ENCODE measurements at regions not wholly inside any gene's neighbourhood (a gene's known extent, or its start where the extent isn't known, plus 50 kb on each side); places are given as distances from the start of the nearest gene placed in this dataset.

DNA sequence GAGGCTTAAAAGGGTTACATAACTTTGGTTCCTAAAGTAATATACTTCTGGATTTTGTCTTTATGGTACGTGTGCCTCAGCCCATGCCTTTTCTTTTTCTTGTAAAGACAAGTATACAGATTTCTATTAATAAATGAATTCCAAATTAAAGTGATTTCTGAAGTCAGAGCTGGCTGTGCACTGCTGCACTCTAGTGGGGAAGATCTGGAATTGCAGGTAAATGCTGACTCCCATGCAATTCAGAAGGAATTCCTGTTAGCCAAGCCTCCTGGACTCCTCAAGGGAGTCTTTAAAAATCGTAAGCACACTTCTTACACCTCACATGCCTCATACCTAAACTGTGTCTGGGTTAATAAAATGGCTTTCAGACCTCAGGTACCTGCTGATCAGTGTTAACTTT is 118.4 kb upstream of the SLC7A1 start:
- no peak for DNase-seq (ENCODE audit: low read depth in 3 of 3)

DNA sequence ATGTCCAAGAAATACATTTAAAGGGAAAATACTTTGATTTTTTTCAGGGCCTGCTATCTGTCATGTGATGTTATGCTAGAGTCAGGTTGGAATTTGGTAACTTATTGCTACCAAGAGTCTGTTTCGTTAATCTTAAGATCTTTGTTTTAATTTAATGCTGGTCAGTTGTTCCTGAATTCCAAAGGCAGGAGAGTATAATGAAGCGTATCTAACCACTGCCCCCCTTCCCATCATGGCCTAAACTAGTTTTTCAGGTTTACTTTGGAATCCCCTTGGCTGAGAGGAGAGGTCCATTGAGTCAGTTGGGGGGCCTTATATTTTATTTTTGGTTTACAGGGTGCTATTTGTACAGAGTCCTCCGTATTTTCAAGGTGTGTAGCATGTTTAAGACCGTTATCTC is 116.3 kb upstream of the SLC7A1 start:
- no peak for DNase-seq (ENCODE audit: low read depth in 3 of 3)

DNA sequence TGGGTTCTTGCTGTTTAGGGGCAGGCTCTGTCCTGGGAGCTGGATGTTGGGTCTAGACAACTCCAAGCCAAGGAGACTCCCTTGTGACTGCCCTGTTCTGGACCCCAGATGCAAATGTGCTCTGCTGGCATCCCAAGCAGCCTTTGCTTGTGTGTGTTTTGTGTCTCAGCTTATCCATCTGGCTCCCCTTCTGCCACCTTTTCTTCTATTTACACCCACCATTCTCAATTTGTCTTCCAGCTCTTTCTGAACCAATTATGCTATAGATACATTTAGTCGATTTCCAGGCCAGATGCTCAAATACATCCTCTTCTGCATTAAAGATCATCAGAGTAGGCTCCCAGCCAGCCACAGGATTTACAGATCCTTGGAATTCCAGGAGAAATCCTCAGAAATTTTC is 115.0 kb upstream of the SLC7A1 start:
- no peak for DNase-seq (ENCODE audit: low read depth in 3 of 3)

DNA sequence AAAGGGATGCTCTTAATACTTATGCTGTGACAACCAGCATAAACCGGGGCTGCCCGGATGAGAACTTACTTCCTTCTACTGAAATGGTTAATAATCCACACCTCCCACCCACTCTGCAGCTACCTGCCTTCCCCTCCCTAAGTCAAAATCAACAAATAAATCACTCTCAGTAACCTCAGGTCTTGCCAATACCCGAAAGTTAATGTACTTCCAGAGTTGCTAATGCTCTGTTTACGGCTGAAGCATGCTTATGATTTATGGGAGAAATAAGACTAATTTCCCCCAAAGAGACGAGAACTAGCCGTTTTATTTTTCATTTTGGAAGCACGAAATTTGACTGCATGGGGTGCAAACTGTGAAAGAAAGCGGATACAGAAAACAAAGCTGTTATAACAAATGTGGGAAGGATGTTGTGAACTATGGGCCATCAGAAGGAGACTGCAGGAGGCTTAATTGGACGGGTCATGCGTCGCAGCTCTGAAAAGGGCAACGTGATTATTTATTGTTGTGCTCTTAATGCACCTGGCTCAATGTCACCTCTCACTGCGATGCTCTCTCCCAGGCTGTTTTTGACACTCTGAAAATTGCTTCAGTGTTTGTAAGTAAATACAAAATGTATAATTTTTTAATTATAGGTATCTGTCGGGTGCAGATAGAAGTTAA is 114.0 kb upstream of the SLC7A1 start:
- no peak for DNase-seq (ENCODE audit: low read depth in 3 of 3)

DNA sequence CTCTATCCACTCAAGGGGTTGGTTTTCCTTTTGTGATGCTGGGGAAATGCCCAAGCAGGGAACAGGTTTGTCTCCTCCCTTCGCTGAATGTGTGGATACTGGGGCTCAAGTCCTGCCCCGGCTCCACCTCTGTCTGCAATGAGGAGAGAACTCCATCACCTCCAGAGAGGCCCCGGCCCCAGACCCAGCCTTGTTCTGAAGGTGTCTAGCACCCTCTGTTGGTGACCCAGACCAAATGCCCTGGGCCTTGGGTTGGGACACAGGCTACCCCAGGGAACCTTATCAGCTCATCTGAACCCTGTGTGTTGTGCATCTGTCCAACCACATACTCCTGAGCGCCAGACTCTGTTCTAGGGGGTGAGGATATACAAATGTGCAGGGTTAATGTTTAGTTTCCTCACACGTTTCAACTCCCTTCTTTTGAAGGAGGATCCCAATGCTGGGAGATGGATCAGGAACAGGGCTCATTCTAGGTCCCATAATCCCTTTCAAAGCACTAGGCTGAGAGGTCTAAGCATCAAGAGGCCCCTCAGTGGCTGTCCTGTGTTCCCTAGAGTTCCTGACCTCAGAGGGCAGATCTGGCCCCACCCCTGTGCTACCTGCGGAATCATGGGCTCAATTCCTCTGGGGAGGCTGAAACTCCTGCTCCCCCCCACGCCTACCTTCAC is 112.5 kb upstream of the SLC7A1 start:
- peak; percentile 10 to 41 (median 11) for DNase-seq (ENCODE audit: low read depth in 3 of 3)

DNA sequence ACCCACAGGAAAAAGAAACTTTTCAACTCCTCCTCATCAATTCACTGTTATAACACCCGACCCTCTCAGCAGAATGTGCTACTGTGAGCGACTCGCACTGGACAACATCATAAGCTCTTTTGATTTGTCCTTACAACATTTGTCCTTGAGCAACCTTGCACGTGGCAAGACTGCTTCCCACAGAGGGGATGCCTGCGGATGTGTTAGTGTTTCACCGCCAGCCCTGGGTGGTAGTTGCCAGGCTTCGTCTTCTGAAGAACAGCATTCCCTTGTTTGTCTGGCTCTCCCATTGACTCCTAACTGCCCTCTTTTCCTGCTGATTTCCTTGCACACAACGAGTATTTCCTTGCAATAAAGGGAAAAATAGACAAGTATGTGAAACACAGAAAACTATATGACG is 111.4 kb upstream of the SLC7A1 start:
- no peak for DNase-seq (ENCODE audit: low read depth in 3 of 3)

DNA sequence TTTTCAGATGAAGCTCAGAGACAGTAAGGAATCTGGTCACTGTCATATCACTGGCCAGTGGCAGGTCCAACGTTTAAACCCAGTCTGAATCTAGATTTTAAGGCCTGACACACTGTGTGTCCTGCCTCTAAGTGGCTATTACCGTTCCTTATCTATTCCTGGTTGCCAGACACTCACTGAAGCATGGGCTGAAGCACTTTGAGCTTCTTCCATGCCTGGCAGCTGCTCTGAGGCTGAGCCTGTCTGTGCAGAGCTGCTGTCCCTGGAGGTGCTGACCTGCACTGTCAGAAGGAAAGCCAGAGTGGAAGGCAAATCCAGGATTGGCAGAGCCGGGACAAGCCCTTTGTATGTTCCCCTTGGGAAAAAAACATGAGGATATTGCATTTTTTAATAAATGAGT is 109.2 kb upstream of the SLC7A1 start:
- DNase-seq (ENCODE audit: low read depth in 3 of 3): no peak

DNA sequence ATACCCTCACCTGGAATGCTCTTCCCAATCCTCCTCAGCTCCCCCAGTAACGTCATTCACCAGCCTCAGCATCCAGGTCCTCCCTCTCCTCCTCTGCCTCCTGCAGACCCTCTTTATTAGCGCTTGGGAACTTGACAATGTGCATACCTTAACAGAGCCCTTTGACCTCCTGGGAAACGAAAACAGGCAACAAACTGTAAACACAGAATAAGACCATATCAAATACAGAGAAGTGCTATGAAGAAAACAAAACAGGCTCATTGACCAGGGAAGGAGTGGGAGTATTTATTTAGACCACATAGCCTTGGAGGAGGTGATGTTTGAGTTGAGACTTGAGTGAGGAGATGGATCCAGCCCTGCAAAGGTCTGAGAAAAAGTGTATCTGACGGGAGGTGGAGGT is 107.9 kb upstream of the SLC7A1 start:
- DNase-seq (ENCODE audit: low read depth in 3 of 3): no peak

DNA sequence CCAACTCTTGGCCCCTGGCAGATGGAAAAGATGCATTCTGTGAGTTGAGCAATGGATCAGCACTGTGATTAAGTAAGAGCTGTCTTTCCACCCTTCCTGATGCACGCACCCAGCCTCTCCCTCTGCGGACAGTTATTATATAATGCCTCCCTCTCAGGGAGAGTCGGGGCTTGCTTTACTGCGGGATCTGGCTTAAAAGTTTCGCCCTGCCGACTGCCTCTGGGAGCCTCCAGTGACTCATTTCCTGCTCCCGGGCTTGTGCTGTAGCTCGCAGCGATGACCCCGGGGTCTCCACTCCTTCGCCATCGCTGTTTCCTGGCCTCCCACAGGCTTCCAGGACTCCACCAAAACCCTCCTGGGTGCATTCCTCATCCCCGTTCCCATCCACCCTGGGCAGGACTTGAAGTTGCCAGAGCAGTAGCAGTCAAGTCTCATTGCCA is 107.4 kb upstream of the SLC7A1 start:
- DNase-seq (ENCODE audit: low read depth in 3 of 3): no peak

DNA sequence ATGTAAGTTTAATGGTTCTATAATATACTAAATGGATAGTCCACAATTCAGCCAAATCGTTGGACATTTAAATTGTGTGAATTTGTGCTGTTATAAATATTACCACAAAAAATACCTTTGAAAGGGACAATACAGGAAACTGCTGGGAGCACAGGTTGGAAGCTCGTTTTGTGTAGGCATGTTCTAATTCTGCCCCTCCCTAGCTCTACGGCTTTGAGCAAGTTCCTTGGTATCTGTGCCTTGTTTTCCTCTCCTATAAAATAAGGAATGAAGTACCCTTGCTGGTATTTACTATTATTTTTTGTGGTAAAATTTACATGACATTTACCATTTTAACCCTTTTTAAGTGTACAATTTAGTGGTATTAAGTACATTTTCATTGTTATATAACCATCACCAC is 102.6 kb upstream of the SLC7A1 start:
- no peak for DNase-seq (ENCODE audit: low read depth in 3 of 3)

DNA sequence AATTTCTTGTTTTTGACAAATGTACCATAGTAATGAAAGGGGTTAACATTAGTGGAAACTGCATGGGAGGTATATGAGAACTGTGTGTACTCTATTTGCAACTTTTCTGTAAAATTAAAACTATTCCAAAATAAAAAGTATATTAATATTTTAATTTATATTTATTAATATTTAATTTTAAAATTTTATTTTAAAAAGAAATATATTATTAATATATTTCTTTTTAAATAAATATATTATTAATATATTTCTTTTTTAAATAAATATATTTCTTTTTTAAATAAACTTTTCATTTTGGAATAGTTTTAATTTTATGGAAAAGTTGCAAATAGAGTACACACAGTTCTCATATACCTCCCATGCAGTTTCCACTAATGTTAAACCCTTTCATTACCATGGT is 101.1 kb upstream of the SLC7A1 start:
- DNase-seq (ENCODE audit: low read depth in 3 of 3): no peak

DNA sequence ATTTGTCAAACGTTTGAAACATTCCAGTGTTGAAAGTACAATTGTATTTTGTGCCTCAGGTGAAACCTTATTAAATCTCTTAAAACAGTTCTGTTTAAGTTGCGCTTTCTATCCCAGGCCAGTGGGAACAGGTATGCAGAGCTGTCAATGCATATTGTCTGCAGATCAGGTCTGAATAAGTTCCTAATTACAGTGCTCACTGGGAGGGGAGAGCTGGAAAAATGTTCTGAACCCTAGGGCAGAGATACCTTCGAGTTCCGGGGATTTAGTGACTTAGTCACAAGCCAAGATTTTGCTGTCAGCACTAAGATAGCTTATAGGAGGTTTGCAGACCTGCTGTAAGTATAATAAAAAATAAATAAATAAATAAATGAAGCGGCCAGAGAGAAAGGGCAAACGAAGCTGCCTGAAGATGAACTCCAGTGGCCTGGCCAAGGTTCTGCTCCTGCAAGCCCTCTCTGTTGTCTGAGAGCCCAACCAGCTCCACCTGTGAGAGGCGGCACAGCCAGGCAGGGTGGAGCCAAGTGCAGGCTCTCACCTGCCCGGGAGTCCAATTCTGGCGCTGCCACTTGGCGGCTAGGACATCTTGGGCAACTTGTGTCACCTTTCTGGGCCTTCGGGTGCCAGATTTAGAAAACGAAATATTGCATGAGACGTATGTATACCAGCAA is 97.9 kb upstream of the SLC7A1 start:
- DNase-seq (ENCODE audit: low read depth in 3 of 3): no peak

DNA sequence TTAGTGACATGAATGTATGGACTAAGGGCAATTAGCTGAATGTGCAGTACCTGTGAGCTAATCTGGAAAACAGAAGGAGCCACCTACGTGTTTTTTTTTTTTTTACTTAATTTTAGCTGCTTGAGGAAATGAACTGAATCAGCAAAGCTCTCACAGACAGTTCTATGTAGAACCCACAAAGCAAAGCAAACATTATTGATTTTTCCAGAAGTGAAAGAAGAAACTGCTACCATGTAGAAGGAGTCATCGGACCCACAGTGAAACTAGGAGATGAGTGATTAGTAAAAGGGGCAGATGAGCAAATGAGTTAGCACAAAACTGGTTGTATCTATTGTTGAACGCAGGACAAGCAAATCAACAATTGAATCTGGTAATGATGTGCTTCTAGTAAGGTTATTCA is 94.1 kb upstream of the SLC7A1 start:
- DNase-seq (ENCODE audit: low read depth in 3 of 3): no peak

DNA sequence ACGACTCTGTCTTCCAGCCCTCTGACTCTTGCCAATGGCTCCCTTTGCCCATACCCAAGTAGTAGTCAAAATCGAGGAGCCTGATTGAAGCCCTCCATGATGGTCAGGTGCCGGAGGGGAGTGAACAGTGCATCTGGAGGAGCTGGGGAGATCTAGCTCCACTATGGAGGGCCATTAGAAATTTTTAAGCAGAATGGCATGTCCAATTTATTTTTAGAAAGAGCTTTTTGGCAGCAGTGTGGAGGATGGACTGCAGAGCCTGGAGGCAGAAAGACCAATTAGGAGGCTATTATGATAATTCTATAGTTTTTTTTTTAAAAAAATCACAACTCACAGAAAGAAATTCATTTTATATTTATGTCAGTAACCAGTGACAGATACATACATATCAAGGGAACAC is 92.7 kb upstream of the SLC7A1 start:
- DNase-seq (ENCODE audit: low read depth in 3 of 3): no peak

DNA sequence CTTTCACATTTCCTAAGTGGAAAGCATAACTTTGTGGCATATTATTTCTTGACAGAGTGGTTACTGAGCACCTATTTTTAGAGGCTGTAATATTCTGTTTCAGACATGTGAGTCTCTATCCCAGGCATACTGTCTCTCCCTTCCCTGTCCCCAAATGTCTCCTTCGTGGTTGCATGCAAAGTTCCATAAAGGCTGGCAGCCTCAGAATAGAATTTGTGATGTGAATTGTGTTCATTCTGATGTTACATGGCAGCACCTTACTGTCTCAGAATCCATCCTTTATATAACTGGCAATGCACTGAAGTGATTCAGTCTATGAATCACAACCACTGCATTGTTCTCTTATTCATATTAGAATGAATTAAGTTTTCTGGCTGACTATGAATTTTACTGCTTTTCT is 89.0 kb upstream of the SLC7A1 start:
- DNase-seq (ENCODE audit: low read depth in 3 of 3): no peak

DNA sequence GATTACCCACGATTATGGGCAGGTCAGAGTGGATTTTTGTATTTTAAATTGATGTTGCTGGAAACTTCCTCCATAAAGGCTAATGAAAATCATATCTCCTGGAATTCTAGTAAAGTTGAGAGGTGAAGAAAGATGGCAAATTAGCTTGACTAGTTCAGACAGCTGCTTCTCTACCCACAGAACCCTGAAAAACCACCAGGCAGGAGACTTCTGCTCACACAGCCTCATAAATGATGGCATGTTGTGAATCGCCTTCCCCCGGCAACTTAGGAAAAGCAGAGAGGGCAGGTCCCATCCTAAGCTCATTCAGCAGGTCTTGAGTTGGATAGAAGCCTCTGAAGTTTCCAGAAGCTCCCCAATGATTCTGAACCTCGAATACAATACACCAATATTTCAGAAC is 87.6 kb upstream of the SLC7A1 start:
- DNase-seq (ENCODE audit: low read depth in 3 of 3): no peak

DNA sequence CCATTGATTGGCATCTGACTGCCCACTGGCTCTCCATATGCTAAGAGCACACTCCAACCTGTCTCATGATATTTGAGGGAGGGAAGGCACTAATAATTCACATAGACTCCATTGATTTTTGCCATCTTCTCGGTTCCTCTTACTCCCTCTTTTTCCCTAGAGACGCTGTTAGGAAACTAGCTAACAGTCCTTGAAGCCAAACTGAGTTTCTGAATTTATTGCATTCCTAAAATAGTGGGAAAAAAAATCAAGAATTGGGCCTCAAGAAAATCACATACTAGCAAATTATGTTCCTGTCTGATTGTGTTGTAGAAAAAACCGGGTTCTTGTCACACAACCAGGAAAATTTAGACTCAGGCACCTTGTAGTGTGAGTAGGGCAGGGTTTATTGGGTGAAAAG is 86.4 kb upstream of the SLC7A1 start:
- DNase-seq (ENCODE audit: low read depth in 3 of 3): no peak

DNA sequence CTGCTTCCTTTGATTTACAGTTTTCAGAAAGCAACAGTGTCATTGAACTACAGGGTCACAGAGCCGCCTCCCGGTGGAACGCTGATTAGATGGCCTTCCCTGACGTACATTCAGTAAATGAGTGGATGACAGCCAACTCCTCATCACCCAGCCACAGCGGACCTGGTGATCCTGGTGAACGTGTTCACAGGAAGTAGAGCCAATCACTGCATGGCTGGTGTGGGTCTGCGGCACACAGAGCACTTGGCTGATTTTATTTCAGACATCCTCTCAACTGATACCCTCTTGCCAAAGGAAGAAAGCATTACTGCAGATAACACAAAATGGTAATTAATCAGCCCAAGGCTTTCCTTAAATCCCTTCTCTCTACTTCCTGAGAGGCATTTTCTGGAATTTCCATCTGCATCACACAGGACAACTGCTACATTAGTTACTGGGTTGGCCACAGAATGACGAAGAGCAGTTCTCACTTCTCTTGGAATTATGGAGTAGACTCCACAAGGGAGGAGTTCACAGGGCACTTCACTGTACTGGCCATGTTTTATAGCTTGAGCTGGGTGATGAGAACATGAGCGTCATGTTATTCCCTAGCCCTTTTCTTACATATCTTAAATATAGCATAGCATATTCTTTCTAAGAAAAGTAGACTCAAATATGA is 84.0 kb upstream of the SLC7A1 start:
- no peak for DNase-seq (ENCODE audit: low read depth in 3 of 3)

DNA sequence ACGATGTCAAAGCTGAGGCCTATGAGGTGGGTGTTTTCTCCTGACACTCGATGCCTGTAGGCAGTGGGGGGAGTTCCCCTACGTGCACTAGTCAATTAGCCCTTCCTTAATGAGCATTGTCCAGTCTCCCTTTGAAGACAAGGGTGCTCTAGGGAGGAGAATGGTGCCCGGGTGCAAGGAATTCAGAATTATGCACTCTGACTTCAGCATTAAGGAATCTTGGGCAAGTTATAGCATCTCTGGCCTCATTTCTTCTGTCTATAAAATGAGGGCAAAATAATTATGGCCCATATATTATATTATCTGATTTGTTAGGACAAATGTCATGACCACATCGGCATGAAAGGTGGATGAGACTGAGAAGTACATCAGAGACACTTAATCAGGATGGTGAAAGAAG is 82.1 kb upstream of the SLC7A1 start:
- no peak for DNase-seq (ENCODE audit: low read depth in 3 of 3)

DNA sequence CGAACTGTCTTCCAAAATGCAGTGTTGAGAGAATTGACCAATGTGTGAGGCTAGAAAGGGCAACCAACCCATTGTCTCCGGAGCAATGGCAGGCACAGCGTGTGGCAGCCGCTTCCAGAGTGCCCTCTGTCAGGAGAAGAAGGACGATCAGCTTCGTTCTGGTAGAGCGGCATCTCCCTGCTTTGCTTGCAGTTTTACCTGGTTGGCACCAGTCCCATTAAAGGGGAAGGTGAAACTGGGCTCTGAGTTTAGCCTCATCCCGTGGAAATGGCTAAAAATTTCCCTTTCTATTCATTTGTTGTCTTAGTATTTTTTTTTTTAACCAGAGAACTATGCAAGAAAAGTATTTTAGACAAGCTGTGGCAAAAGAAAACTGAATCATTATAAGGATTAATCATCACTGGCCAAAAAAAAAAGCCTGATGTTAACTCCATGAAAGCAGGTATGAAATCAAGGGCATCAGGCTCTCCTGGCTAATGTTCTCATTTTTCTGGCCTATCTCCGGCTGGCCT is 81.5 kb upstream of the SLC7A1 start:
- DNase-seq (ENCODE audit: low read depth in 3 of 3): no peak

DNA sequence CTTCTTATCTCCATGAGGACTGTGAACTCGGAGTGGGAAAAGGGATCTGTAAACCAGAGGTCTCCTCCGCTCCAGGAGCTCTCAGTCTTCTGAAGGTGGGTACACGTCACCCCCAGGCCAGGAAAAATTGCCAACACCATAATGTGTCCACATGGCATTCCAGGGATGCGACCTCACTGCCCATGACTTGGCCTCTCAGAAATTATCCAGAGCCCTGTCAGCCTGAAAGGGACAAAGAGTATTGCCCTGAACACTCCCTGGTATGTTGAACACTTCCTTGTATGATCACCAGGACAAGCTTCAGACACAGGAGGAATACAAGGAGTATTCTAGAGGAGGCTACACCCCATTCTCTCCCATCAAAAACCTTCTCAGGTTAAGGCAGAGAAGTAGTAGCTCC is 81.0 kb upstream of the SLC7A1 start:
- no peak for DNase-seq (ENCODE audit: low read depth in 3 of 3)

DNA sequence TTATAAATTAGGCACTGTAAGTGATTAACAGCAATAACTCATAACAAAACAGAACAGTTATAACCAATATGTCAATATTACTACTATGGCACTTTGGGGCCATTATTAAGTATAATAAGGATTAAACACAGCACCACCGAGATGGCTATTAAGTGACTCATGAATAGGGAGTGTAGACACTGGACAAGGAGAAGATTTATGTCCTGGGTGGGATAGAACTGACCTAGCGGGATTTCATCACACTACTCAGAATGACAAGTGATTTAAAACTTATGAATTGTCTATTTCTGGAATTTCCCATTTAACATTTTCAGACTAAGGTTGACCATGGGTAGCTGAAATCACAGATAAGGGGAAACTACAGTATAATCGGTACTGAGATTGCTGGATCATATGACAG is 79.0 kb upstream of the SLC7A1 start:
- no peak for DNase-seq (ENCODE audit: low read depth in 3 of 3)

DNA sequence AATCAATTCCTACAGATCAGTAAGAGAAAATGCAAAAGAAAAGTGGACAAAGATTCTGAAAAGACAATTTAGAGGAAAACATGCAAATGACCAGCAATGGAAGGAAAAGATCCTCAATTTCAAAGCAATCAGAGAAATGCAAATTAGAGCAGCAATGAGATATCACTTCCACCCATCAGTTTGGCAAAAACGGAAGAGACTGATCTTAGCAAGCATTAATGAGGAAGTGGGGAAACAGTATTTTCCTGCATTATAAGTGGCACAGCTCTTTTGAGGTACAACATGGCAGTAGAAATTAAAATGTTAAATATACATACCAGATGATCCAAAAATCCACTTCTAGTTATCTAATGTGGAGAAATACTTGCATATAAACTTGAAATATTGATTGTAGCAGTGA is 69.1 kb upstream of the SLC7A1 start:
- no peak for DNase-seq (ENCODE audit: low read depth in 3 of 3)

All from stimulated activated CD4-positive, alpha-beta T cell treated with anti-CD3 and anti-CD28 coated beads, TNF-alpha, amount 100 ng/mL, for 48 hours (primary cell).